Osteocyte (in vitro differentiated cells): ENCODE measurements at regions not wholly inside any gene's neighbourhood (a gene's known extent, or its start where the extent isn't known, plus 50 kb on each side); places are given as distances from the start of the nearest gene placed in this dataset.

Experiments used
- DNase-seq: peaks from one replicate; pipeline ENCODE4 v3.0.0; 2021; ENCODE audit warnings: mixed read lengths; ENCODE audit not compliant: unreplicated experiment; ENCODE audit errors: extremely low spot score
- H3K27ac Mint-ChIP-seq: one replicate; pipeline ENCODE4 v1.8.0; 2021; ENCODE audit warnings: mild to moderate bottlenecking, mixed read lengths; ENCODE audit not compliant: unreplicated experiment
- H3K27me3 Mint-ChIP-seq: one replicate; pipeline ENCODE4 v1.8.0; 2021; ENCODE audit warnings: mixed read lengths; ENCODE audit not compliant: unreplicated experiment
- H3K36me3 Mint-ChIP-seq: one replicate; pipeline ENCODE4 v1.8.0; 2021; ENCODE audit warnings: mixed read lengths; ENCODE audit not compliant: unreplicated experiment
- H3K4me1 Mint-ChIP-seq: one replicate; pipeline ENCODE4 v1.8.0; 2021; ENCODE audit warnings: mixed read lengths; ENCODE audit not compliant: unreplicated experiment
- H3K4me3 Mint-ChIP-seq: one replicate; pipeline ENCODE4 v1.8.0; 2021; ENCODE audit warnings: mild to moderate bottlenecking, moderate library complexity, mixed read lengths; ENCODE audit not compliant: unreplicated experiment
- H3K9me3 Mint-ChIP-seq: one replicate; pipeline ENCODE4 v1.8.0; 2021; ENCODE audit warnings: mixed read lengths; ENCODE audit not compliant: unreplicated experiment
- CTCF ChIP-seq: fragments of 200-600 bp; sonication (generic); IDR thresholded peaks from 2 replicates; pipeline ENCODE4 v1.5.0; 2021; ENCODE audit warnings: antibody characterized with exemption, mild to moderate bottlenecking, moderate library complexity

GRCh38 chr1:88296642-88297041, 387.4 kb upstream of the PKN2 start:
- no peak for DNase-seq
- Mint-ChIP-seq H3K9me3 (no peaks in the 10 kb centered on the region), H3K36me3 (no peaks in the 10 kb centered on the region), H3K4me3 (no peak overlapping the region), H3K27me3 (peaks cover 26% of the 10 kb centered on the region), H3K4me1 (no peaks in the 10 kb centered on the region), H3K27ac (no peak overlapping the region)
- TF ChIP-seq CTCF, result no peak

- no peak for DNase-seq
- H3K27ac Mint-ChIP-seq, result no peak overlapping the region
- no peak for TF ChIP-seq CTCF
- peaks cover 27% of the 10 kb centered on the region for H3K27me3 Mint-ChIP-seq
- H3K9me3 Mint-ChIP-seq, result no peaks in the 10 kb centered on the region
- H3K4me1 Mint-ChIP-seq, result no peaks in the 10 kb centered on the region
- no peak overlapping the region for H3K4me3 Mint-ChIP-seq
- no peaks in the 10 kb centered on the region for H3K36me3 Mint-ChIP-seq
Measured at GRCh38 chr1:88298506-88298905, 385.6 kb upstream of the PKN2 start.

- no peak for TF ChIP-seq CTCF
- peaks cover 29% of the 10 kb centered on the region for H3K27me3 Mint-ChIP-seq
- DNase-seq, result no peak
- H3K36me3 Mint-ChIP-seq, result no peaks in the 10 kb centered on the region
- no peak overlapping the region for H3K27ac Mint-ChIP-seq
- no peaks in the 10 kb centered on the region for H3K9me3 Mint-ChIP-seq
- H3K4me1 Mint-ChIP-seq, result no peaks in the 10 kb centered on the region
- H3K4me3 Mint-ChIP-seq, result no peak overlapping the region
Measured at GRCh38 chr1:88300752-88301263, 383.3 kb upstream of the PKN2 start.

DNA sequence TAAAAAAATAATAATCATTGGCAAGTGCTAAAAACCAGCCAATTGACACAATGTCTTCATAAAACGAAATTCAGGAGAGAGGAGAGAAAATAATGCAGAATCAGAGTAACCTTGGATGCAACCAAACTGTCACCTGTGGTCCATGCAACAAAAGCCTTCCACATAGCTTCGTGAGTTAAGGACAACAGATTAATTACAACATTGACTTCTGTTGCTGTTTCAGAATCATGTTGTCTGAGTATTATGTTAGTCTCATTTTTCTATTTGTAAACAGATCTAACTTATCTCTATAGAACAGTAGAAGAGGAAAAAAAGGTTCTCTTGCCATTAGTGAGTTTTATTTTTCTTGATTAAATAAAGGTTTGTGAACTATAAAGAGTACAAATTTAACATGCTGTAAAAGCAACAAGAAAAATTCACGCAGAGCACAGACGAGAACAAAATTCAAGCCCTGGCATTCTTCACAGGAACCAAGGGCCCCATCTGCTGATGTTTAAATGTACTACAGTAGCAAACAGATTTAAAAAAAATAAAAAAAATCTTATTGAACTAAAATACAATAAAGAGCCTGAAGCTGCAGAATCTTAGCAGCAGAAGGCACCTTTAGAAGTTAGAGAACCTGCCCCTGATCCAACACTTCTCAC, 381.1 kb upstream of the PKN2 start:
- DNase-seq, result no peak
- Mint-ChIP-seq H3K9me3 (no peaks in the 10 kb centered on the region), H3K4me1 (no peaks in the 10 kb centered on the region), H3K36me3 (no peaks in the 10 kb centered on the region), H3K27me3 (peaks cover 31% of the 10 kb centered on the region), H3K27ac (no peak overlapping the region), H3K4me3 (no peak overlapping the region)
- peak; percentile 68 for TF ChIP-seq CTCF

DNA sequence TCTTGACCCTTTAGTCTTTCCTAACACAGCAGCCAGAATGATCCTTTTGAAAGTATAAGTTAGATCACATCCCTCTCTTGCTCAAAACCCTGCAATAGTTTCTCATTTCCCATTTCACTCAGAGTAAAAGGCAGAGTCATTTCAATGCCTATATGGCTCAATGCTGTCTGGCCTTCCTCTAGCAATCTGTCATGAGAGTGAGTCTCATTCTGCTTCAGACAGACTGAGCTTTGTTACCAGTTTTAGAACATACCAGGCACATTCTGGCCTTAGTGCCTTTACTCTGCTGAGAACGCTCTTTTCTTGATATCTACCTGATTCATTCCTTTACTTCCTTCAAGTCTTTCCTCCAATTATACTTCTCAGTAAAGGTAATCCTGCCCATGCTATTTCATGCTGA, 372.8 kb upstream of the PKN2 start:
- no peak overlapping the region for H3K4me3 Mint-ChIP-seq
- H3K4me1 Mint-ChIP-seq, result no peaks in the 10 kb centered on the region
- DNase-seq, result no peak
- no peak for TF ChIP-seq CTCF
- no peaks in the 10 kb centered on the region for H3K9me3 Mint-ChIP-seq
- no peak overlapping the region for H3K27ac Mint-ChIP-seq
- H3K27me3 Mint-ChIP-seq, result peaks cover 12% of the 10 kb centered on the region
- H3K36me3 Mint-ChIP-seq, result no peaks in the 10 kb centered on the region
